Erythroblast (primary cell): ENCODE measurements at regions not wholly inside any gene's neighbourhood (a gene's known extent, or its start where the extent isn't known, plus 50 kb on each side); places are given as distances from the start of the nearest gene placed in this dataset.

Experiments
- GATA1 ChIP-seq: IDR thresholded peaks from 2 replicates; pipeline ENCODE4 v1.6.1; 2011; ENCODE audit warnings: low read depth, mild to moderate bottlenecking, control low read depth, low read length, moderate library complexity
- POLR2A ChIP-seq: IDR thresholded peaks from 2 replicates; pipeline ENCODE4 v1.6.1; 2011; ENCODE audit warnings: mild to moderate bottlenecking, low read length

DNA sequence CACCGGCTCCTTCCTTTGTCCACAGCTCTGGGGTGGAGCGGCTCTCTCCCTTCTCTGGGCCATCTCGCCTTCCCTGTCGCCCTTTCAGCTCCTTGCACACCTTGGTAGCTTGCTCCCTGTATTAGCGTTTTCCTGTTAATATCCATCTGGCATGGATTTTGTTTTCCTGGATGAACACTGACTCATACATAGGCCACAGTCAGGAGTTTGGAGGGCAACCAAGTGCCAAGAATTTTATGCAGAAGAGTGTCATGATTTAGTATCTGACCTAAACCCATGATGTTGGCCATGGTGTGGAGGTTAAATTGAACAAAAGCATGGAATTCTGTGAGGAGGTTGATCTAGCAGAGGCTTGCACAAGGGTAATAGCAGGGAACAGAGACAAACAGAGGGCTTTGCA, 180.9 kb downstream of the AIPL1 start:
- TF ChIP-seq POLR2A (no peak), GATA1 (no peak)
